ENCODE measurements at regions not wholly inside any gene's neighbourhood (a gene's known extent, or its start where the extent isn't known, plus 50 kb on each side); places are given as distances from the start of the nearest gene placed in this dataset.

- no peak for DNase-seq (ENCODE audit: low spot score)
Observed at GRCh38 chr16:79932572-79932971, 332.0 kb upstream of the MAF start.

- no peak for DNase-seq (ENCODE audit: low spot score)
Observed at GRCh38 chr16:79931721-79932120, 331.2 kb upstream of the MAF start.

- DNase-seq (ENCODE audit: low spot score): no peak
Observed at GRCh38 chr16:79929260-79929965, 328.9 kb upstream of the MAF start.

GRCh38 chr16:79928142-79928873 is 327.8 kb upstream of the MAF start:
- DNase-seq (ENCODE audit: low spot score): no peak

- DNase-seq (ENCODE audit: low spot score): no peak
Observed at GRCh38 chr16:79926451-79927205, 326.1 kb upstream of the MAF start.

GRCh38 chr16:79923431-79923830 is 322.9 kb upstream of the MAF start:
- DNase-seq (ENCODE audit: low spot score): no peak

GRCh38 chr16:79920685-79921084 is 320.1 kb upstream of the MAF start:
- DNase-seq (ENCODE audit: low spot score): no peak

- DNase-seq (ENCODE audit: low spot score): no peak
Observed at GRCh38 chr16:79918916-79919315, 318.4 kb upstream of the MAF start.

- no peak for DNase-seq (ENCODE audit: low spot score)
Observed at GRCh38 chr16:79915761-79916160, 315.2 kb upstream of the MAF start.

- no peak for DNase-seq (ENCODE audit: low spot score)
Observed at GRCh38 chr16:79914961-79915720, 314.6 kb upstream of the MAF start.

- no peak for DNase-seq (ENCODE audit: low spot score)
Observed at GRCh38 chr16:79912592-79913310, 312.2 kb upstream of the MAF start.

- DNase-seq (ENCODE audit: low spot score): no peak
Observed at GRCh38 chr16:79911660-79912059, 311.1 kb upstream of the MAF start.

GRCh38 chr16:79909571-79909970 is 309.0 kb upstream of the MAF start:
- no peak for DNase-seq (ENCODE audit: low spot score)

- no peak for DNase-seq (ENCODE audit: low spot score)
Observed at GRCh38 chr16:79903471-79903870, 302.9 kb upstream of the MAF start.

GRCh38 chr16:79902351-79902750 is 301.8 kb upstream of the MAF start:
- no peak for DNase-seq (ENCODE audit: low spot score)

- no peak for DNase-seq (ENCODE audit: low spot score)
Observed at GRCh38 chr16:79901522-79901921, 301.0 kb upstream of the MAF start.

GRCh38 chr16:79899716-79900115 is 299.2 kb upstream of the MAF start:
- no peak for DNase-seq (ENCODE audit: low spot score)

GRCh38 chr16:79899316-79899715 is 298.8 kb upstream of the MAF start:
- DNase-seq (ENCODE audit: low spot score): no peak

- no peak for DNase-seq (ENCODE audit: low spot score)
Observed at GRCh38 chr16:79898703-79899102, 298.2 kb upstream of the MAF start.

- DNase-seq (ENCODE audit: low spot score): peak; percentile 65
Observed at GRCh38 chr16:79897453-79898146, 297.1 kb upstream of the MAF start.

- no peak for DNase-seq (ENCODE audit: low spot score)
Observed at GRCh38 chr16:79897104-79897452, 296.5 kb upstream of the MAF start.

Measured in HuH-7.5 (cell line).